ENCODE measurements at regions not wholly inside any gene's neighbourhood (a gene's known extent, or its start where the extent isn't known, plus 50 kb on each side); places are given as distances from the start of the nearest gene placed in this dataset.

- TF ChIP-seq, protein P1, sequence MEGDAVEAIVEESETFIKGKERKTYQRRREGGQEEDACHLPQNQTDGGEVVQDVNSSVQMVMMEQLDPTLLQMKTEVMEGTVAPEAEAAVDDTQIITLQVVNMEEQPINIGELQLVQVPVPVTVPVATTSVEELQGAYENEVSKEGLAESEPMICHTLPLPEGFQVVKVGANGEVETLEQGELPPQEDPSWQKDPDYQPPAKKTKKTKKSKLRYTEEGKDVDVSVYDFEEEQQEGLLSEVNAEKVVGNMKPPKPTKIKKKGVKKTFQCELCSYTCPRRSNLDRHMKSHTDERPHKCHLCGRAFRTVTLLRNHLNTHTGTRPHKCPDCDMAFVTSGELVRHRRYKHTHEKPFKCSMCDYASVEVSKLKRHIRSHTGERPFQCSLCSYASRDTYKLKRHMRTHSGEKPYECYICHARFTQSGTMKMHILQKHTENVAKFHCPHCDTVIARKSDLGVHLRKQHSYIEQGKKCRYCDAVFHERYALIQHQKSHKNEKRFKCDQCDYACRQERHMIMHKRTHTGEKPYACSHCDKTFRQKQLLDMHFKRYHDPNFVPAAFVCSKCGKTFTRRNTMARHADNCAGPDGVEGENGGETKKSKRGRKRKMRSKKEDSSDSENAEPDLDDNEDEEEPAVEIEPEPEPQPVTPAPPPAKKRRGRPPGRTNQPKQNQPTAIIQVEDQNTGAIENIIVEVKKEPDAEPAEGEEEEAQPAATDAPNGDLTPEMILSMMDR (IDR thresholded peaks at IDR 0.05) = no peak
- TF ChIP-seq EP300 (IDR thresholded peaks at IDR 0.05) = no peak
Observed at GRCh38 chr4:156053174-156053573, 99.5 kb upstream of the CTSO start.

Measured in sigmoid colon (tissue), 4 donors.